NCI-H1930 (cell line): ENCODE measurements at regions not wholly inside any gene's neighbourhood (a gene's known extent, or its start where the extent isn't known, plus 50 kb on each side); places are given as distances from the start of the nearest gene placed in this dataset.

ENCODE experiments used
- DNase-seq, 2 experiments: peaks; one replicate each; lab custom pipeline; 2025; lab: John Stamatoyannopoulos, UW

DNA sequence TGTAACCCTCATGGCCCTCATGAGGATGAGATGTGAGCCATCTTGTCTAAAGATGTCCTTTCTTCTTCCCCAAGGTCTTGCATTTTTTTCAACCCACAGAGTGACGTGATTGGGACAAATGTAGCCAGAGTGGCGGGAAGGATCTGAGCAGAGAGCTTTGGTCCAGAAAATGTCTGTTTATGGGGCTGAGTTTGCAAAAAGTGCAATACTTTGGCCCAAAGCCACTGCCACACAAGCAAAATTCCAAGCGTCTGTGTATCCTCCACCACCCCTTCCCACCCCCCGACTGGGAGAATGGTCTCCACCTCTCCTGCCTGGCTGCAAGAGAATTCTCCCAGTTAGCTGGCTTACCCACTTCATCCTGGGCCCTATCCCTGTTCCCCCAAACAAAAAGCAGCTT, 246.9 kb upstream of the LRIG1 start:
- no peak for DNase-seq

DNA sequence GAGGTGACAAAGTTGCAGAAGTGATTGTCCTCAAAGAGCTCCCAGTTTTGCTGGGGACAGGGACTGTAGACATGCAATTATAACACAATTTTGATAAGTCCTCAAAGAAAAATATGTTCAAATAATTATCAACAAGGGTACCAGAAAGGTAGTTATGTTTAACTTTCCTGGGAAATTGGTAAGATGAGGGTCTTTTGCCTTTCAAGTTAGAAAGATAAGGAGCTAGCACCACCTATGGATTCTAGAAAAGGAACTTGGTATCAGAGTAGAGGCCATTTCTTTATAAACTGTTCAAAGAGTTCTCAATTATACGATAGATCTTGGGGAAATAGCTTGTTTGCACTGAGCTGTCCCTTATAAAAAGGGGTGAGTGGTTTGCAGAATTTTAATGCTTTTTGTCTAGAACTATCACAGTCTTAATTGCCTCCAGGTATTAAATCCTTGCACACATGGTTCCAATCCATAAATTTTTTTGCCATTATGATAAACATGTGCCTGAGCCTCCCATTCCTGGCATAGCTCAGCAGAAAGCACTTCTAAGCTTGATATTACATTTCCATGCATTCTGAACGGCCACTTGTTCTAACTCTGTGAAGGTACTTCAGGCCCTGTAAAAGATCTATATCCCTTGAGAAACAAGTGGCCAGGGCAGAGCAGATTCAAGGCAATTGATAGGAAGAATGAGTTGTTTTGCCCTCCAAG, 247.5 kb upstream of the LRIG1 start:
- no peak for DNase-seq

DNA sequence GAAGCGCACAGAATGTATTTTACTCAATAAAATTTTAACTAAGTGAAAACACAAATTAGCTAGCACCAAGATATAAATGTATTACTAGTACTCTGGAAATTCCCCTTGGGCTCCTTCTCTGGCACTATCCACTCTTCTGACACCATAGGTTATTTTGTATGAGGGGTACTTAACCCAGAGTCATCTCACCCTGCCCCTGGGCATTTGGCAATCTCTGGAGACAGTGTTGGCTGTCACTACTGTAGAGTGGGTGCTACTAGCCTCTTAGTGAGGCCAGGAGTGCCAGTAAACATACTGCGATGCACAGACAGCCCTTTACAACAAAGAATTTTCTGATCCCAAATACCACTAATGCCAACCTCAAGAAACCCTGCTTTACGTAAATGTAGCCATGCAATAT, 246.3 kb upstream of the KBTBD8 start:
- DNase-seq = no peak

DNA sequence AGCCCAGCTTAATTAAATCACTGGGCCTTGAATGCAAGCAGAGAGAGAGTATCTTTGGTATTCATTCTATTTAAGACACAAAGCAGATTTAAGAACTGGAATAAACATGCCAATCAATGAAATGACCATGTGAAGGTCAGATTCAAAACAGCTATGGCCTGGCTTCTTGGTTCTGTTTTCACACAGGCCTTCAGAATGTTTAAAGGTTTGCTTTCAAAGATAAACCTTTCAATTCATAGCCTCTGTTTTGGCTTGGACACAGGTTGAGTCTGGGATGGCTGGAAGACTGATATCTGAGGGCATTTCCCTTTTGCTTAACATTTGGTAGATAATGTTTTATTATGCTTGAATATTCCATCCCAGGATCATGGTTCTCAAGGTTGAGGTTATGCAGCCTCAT, 244.4 kb upstream of the KBTBD8 start:
- DNase-seq = no peak

DNA sequence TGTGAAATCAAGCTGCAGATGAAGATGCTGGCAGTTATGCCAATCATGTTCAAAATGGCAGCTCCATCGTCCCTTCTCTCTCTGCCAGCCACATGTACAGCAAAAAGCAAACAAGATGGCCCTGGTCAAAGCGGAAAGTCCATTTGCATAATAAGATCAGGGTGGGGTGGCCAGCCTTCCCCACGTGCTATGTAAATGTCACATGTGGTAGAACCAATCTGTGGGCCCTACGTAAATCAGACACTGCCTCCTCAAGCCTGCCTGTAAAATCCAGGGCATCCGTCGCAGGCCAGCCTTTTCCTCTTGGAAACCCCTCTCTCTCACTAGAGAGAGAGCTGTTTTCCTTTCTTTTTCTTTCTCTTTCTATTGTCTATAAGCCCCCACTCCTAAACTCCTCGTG, 243.5 kb upstream of the KBTBD8 start:
- DNase-seq = no peak

DNA sequence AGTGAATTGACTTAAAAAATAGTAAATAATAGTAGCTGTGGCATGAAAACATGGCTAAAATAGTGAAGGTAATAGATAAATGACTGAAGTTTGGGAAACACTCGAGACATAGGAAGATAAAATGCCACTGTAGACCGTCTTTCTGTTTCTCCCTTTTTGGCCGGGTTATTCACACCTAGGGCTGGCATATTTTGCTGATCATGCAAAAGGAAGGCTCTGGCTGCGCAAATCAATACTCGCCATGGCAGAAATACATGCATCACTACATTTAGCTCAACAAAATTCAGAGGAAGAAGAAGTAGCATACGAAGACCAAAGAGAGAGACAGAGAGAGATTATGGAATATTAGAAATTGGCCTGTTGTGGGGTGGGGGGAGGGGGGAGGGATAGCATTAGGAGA, 242.2 kb upstream of the KBTBD8 start:
- DNase-seq = no peak

DNA sequence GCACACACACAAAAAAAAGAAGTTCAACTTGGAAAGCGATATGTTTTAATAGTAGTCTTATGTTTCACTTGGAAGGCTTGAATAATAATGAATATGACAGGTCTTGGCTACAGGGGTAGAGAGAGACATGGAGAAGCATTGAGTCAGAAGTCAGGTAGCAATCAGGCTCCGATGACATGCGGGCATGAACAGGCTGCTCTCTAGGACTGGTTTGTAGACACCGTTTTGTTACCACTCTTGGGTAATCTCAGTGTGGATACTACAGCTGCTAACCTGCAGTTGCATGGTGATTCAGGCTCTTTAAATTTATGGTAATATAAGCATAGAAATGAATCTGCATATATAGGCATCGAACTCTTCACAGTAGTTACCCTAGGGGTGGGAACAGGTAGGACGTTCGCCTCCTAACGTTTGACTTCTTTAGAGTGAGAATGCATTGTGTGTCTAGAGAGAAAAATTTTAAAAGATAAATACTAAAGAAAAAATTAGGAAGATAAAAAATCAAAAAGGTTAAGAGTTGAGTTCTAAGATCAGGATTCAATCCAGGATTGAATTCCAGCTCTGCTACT, 241.6 kb upstream of the KBTBD8 start:
- no peak for DNase-seq

DNA sequence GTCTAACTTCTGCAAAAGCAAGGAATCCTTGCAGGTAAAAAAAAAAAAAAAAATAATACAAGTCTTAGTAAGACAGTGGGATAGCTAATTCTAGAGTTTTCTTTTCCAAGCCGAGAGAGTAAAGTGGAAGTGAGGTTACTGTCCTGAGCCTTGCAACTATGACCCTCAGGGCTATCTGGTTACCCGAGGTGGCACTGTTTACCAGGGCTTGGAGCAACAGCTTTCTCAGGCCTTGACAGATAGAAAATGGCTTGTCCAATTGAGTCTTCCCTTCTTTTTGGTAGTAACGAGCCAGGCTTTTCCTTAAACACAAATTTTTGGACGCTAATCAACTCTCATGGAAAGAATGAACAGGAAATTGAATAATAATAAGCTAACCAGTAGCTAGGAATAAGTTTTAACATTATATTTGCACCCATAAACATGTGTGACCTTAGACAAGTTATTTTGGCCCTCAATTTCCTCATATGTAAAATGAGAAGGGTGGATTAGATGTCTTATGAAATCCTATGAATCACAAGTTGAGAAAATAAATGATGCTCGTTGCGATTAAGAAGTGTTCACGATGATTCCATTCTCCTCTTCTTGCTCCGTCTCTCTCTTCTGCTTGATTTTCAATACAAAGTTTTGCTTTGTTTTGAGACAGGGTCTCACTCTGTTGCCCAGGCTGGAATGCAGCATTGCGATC, 236.9 kb upstream of the KBTBD8 start:
- DNase-seq = no peak

DNA sequence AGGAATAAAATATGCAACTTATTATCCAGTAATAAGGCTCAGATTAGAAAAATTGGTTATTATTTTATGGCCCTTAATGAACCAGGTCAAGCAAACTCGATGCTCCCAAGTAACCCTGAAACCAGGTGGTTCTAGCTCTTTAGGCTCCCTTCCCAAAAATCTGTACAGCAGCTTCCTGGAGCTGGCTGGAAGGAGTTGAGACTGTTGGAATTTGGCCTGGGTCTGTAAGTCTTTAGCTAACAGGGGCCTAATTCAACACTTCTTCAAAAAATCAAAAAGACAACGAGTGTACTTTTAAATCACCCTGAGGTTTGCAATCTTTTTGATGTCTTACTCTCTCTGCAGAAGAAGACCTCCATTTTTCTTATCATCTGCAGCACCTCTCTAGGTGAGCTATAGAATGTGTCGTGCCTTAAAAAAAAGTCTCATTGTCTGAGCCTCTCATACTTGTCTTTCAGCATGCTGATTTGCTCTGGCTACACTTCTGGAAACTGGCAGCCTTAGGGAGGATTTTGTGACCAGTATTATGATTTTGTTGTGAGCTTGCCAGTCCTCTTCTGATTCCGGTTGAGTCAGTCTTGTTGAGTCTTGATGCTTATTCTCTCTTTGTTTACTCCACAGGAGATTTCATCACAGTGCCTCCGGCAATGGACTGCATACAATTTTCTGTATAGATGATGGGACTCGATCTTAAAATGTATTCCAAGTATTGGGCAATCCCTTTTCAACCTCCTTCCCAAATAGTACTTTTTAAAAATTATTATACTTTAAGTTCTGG, 235.0 kb upstream of the KBTBD8 start:
- no peak for DNase-seq

DNA sequence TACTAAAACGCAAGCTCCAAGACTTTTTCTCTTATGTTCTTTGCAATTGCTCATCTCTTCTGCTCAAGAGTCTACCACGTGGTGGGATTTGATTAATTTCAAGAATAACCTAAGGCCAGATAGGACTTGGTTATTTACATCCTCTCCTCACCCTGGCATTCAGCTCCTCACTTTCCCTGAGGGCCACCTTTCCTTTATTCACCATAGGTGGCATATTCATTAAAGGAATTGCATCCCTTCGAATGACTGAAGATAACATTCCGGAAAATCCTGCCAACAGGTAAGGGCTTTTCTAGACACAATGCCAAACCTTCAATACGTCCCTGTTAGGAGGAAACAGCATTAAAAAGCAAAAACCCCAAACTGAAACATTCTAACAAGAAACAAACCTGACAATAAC, 220.0 kb upstream of the KBTBD8 start:
- no peak for DNase-seq

DNA sequence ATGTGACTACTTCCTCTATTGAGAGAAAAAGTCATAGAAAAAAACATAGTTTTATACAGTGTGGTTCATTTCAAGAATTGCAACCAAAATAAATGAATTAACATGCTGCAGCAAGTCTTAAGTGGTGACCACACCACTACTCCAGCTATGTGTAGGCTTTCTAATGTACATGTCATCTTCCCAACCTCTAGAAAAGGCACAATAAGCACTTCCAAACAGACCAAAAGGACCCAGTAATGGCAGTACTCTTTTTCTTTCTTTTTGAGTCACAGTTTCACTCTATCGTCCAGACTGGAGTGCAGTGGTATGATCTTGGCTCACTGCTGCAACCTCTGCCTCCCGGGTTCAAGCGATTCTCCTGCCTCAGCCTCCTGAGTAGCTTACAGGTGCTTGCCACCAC, 219.3 kb upstream of the KBTBD8 start:
- DNase-seq = no peak

DNA sequence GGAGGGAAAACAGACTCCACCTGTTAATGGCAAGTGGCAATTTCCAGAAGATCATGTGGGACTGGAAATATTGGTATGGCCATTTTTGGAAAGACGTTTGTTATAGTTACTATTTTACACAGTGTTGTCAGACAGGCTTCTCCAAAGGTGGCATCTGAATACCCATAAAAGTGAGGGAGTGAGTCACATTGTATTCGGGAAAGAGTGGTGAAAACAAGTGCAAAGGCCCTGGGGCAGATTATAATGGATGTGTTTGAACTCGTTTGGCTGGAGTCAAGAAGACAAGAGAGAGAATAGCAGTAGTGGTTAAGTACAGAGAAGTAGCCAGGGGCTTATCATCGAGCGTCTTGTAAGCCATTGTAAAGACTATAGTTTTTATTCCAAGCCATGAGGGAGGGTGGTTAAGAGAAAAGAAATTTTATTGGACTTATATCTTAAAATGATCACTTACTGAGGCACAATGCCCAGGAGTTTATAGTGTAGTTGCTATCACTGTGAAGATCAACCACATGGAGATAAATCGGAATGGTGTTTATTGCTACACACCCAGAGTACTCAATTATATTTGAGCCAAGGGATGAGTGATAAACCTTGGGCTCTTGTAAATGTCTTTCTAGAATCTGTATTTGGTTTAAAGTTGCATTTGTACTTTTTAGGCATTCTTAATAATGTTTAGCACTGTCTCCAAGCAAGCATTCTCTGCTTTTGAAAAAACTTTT, 212.8 kb upstream of the KBTBD8 start:
- DNase-seq = no peak

DNA sequence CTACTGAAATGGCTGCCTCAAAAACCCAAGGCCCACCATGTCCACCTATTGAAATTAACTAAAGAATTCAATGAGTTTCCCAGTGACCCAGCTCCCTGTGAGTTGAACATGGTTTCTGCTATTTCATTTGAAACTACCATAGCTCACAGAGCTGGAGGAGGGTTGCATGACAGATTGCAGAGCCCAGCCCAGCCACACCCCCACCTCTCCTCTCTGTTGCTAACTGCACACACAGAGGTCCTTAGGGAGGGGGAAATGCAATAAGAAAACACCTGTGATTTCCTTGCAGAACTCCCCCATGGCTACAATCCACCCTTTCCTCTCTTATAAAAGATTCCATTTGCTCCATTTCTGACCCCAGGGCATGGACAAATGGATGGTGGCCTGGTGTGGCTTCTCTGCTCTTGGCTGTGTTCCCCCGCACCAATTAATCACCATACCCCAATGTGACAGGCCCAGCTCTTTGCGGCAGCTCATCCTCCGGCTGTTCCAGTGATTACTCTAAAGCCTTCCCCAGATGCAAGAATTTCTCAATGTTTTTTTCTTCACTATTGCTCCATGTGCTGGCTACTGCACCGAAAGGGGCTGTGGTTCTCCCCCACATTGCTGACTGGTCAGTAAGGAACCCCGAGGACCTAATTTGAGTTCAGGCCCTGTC, 208.4 kb upstream of the KBTBD8 start:
- DNase-seq = no peak

DNA sequence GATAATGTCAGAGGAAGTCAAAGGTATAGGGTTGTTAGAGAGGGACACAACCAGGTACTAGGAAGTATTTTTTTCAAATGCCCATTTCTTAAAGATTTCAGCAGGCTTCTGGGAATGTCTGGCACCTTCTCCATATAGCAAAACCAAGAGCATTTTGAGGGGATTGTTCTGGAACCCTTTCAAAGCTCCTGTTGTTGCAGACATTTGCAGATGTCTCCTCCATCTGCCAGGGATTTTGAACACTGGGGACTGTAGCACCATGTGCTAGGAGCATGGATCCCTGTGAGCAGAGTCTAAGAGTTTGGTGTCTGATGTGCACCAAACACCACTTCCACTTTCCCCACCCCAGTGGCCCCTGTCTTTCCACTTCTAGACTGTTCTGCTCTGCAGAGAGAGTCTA, 206.0 kb upstream of the KBTBD8 start:
- DNase-seq = no peak

DNA sequence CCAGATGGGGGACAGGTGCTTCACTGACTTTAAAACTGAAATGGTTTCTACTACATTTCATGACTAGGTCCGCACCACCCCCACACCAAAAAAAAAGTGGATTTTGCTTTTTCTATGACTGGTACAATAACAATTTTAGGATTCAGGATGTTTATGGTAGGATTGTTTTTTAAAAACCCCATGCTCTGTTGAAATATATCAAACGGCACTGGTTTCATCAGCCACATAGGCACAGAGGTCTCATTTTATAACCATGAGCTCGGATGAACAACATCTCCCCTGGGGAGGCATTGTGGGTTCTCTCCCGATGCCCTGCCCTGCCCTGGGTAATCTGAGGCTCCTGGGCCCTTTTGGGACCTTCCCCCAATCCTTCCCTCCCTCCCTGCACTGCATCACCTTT, 202.7 kb upstream of the KBTBD8 start:
- no peak for DNase-seq

DNA sequence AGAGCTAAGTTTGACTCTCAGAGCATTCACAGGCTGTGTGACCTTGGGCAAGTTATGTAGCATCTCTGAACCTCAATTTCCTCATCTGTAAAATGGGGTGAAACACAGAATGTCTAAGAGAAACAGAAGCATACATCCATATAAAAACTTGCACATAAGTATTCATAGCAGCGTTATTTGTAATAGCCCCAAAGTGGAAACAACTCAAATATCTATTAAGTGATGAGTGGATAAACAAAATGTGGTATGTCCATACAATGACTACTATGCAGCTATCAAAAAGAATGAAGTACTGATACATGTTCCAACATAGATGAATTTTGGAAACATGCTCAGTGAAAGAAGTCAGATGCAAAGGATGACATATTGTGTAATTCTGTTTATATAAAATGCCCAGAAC, 201.8 kb upstream of the KBTBD8 start:
- DNase-seq = no peak

DNA sequence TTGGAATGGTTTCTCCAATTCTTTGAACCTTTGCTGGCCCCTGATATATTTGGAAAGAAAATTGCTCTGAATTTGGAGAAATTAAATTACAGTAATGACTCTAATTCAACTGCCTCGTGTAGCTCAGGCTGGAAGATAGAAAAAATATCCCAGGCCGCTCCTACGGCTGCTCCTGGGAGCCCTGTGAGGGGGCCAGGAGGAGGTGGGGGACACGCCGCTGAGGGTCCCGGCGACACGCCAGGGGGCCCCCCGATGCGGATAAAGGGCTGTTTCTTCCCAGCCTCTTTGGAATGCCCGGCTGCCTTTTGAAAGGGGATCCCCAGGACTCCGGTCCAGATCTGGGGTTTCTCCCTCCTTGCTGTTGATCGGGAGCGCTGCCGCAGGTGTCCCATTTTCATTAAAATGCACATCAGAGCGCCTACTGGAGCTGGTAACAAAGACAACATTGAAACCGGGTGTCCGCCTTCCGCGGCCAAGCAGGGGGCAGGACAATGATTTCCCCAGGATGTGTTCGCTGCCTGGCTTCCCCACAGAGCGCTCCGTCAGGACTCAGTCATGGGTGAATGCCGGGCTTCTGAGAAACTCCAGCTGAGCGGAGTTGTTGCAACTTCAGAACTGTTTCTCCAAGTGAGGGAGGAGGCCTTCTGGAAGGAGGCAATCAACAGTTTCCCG, 200.1 kb upstream of the KBTBD8 start:
- DNase-seq = no peak

DNA sequence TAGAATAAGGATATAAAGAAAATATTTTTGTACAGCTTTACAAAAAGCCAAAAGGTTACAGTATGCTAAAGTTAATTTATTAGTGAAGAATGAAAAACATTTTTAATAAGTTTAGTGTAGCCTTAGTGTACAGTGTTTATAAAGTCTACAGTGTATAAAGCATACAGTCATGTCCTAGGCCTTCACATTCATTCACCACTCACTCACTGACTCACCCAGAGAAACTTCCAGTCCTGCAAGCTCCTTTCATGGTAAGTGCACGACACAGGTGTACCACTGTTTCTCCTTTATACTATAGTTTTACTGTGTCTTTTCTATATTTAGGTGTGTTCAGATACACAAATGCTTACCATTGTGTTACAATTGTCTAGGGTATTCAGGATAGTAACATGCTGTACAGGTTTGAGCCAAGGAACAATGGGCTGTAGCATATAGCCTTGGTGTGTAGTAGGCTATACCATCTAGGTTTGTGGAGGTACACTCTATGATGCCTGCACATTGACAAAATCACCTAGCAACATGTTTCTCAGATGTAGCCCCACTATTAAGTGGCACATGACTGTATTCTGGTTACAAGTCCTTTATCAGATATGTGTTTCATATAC, 197.1 kb upstream of the KBTBD8 start:
- DNase-seq = no peak

DNA sequence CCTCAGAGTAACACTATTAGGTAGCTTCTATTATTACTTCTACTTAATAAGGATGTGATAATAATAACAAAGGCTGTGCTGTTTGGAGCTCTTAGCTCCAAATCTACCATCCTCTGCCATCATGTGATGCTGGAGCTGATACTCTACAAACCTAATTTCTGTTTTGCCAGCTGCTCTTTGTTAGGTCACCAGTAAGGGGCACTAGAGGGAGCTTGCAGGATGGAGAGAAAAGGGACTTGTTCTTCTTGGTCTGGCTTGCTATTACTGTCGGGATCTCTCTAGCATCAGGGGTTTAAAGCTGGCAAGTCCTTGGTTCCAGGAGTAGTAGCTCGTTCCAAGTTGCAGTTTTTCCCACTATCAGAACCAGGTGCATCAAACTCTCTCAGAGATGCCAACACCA, 194.9 kb upstream of the KBTBD8 start:
- DNase-seq = no peak
